Astrocyte (in vitro differentiated cells and primary cell): ENCODE measurements at regions not wholly inside any gene's neighbourhood (a gene's known extent, or its start where the extent isn't known, plus 50 kb on each side); places are given as distances from the start of the nearest gene placed in this dataset.

Source experiments
- EZH2 ChIP-seq: IDR thresholded peaks from 2 replicates; pipeline ENCODE4 v1.6.1; 2012; ENCODE audit warnings: mild to moderate bottlenecking, low read length, inconsistent platforms; ENCODE audit not compliant: insufficient read depth
- TF ChIP-seq, protein P1 (sequence below): IDR thresholded peaks from 2 replicates; pipeline ENCODE4 v1.5.1; 2011; ENCODE audit warnings: low read depth, mild to moderate bottlenecking, inconsistent platforms, low read length, moderate library complexity; ENCODE audit not compliant: insufficient read depth

DNA sequence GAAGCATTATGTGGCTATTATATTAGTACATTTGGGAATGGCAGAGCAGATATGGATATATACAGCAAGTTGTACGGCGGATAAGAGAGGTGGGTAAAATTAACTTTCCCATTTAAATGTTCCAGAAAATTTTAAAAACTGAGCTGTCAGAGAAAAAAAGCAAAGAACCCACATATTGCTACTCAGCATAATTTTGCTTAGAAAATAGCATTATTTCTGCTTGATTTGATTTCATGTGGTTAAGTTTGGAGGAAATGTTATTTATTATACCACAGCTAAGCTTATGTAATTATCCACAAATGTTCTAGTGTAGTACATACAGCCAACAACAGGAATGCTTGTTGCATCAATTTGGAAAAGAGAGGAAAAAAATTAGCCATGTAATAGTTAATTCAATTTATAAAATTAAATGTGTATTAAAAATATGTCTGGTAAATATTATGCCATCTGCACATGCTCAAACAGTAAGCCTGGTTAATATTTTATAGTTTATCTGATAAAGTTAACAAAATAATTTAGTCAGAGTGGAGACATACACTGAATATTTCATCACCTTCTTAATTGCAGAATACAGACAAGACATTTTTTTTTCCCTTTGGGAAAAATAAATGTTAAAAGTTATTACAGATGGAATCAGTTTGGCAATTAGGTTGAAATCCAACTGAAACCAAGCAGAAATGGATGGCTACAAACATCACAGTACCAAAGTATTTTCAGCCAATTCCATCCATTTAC lies 172.1 kb upstream of the ID4 start:
- TF ChIP-seq, protein P1, sequence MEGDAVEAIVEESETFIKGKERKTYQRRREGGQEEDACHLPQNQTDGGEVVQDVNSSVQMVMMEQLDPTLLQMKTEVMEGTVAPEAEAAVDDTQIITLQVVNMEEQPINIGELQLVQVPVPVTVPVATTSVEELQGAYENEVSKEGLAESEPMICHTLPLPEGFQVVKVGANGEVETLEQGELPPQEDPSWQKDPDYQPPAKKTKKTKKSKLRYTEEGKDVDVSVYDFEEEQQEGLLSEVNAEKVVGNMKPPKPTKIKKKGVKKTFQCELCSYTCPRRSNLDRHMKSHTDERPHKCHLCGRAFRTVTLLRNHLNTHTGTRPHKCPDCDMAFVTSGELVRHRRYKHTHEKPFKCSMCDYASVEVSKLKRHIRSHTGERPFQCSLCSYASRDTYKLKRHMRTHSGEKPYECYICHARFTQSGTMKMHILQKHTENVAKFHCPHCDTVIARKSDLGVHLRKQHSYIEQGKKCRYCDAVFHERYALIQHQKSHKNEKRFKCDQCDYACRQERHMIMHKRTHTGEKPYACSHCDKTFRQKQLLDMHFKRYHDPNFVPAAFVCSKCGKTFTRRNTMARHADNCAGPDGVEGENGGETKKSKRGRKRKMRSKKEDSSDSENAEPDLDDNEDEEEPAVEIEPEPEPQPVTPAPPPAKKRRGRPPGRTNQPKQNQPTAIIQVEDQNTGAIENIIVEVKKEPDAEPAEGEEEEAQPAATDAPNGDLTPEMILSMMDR = no peak
- no peak for TF ChIP-seq EZH2
